ENCODE measurements at regions not wholly inside any gene's neighbourhood (a gene's known extent, or its start where the extent isn't known, plus 50 kb on each side); places are given as distances from the start of the nearest gene placed in this dataset.

DNA sequence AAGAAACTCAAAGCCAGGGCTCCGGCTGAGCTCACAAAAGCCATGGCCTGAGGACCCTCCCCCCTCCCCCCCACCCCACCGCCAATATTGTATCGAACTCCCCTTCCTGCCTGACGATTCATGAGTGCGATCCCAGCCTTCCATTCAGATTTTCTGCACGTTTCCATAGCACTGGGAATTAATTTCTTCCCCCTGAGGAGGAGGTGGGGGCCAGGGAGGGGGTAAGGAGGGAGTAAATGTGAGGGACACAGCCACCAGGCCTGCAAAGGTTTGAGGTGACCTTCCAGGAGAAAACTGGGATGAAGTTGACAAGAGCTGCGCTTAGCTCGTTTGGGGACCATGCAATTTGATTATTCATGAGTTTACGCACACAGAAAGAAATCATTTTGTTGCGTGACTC is 527.7 kb downstream of the MN1 start:
- ChIA-PET POLR2A (no interaction called here), CTCF (no interaction called here)
- no peaks in the 10 kb centered on the region for H3K36me3 Mint-ChIP-seq (ENCODE audit: low read depth)
- no peak overlapping the region for H3K27ac Mint-ChIP-seq
- no peak overlapping the region for H3K4me3 Mint-ChIP-seq
- no peaks in the 10 kb centered on the region for H3K4me1 Mint-ChIP-seq
- no peaks in the 10 kb centered on the region for H3K9me3 Mint-ChIP-seq
- no peak for DNase-seq
- H3K27me3 Mint-ChIP-seq, result peaks cover 2% of the 10 kb centered on the region

DNA sequence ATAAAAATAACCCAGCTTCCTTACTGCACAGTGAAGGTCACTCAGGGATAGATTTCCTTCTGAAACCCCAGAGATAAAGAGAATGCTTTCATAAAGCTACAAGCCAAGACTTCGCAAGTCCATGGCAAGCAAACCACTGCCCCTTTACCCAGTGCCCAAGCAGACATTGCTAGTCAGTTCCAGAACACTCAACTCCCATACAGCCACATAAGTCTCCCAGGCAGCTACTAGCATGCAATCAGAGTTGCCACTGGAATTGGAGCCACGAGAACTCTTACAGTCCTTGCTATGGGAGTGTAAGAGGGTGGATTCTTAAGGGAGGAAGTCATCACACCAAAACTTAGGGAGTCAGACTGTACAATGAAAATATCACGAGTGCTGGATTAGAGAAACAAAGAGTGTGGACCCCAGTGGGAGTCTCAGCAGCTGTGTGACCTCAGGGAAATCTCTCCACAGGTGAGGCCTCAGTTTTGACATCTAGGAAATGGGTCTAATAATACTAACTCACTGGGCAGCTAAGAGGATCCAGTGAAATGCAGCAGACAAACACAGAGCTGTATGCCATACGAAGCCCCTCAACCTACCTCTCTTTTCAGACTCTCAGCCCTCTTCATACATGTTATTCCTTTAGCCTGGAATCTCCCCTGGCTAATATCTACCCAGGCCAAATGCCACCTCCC is 526.6 kb downstream of the MN1 start:
- no peak overlapping the region for H3K27ac Mint-ChIP-seq
- H3K4me1 Mint-ChIP-seq, result no peaks in the 10 kb centered on the region
- H3K9me3 Mint-ChIP-seq, result no peaks in the 10 kb centered on the region
- peaks cover 2% of the 10 kb centered on the region for H3K27me3 Mint-ChIP-seq
- no peak for DNase-seq
- H3K36me3 Mint-ChIP-seq (ENCODE audit: low read depth), result no peaks in the 10 kb centered on the region
- ChIA-PET POLR2A (no interaction called here), CTCF (no interaction called here)
- H3K4me3 Mint-ChIP-seq, result no peak overlapping the region

- Mint-ChIP-seq H3K27ac (no peak overlapping the region), H3K4me3 (no peak overlapping the region), H3K36me3 (ENCODE audit: low read depth) (no peaks in the 10 kb centered on the region), H3K9me3 (no peaks in the 10 kb centered on the region), H3K4me1 (no peaks in the 10 kb centered on the region), H3K27me3 (no peaks in the 10 kb centered on the region)
- ChIA-PET POLR2A (no interaction called here), CTCF (no interaction called here)
- DNase-seq, result no peak
These were observed 522.6 kb downstream of the MN1 start for GRCh38 chr22:27278946-27279345.

GRCh38 chr22:27283240-27283639 is 518.3 kb downstream of the MN1 start:
- Mint-ChIP-seq H3K4me3 (no peak overlapping the region), H3K27ac (no peak overlapping the region), H3K36me3 (ENCODE audit: low read depth) (no peaks in the 10 kb centered on the region), H3K27me3 (no peaks in the 10 kb centered on the region), H3K9me3 (no peaks in the 10 kb centered on the region), H3K4me1 (no peaks in the 10 kb centered on the region)
- POLR2A ChIA-PET, result no interaction called here
- no peak for DNase-seq
- CTCF ChIA-PET, result no interaction called here

DNA sequence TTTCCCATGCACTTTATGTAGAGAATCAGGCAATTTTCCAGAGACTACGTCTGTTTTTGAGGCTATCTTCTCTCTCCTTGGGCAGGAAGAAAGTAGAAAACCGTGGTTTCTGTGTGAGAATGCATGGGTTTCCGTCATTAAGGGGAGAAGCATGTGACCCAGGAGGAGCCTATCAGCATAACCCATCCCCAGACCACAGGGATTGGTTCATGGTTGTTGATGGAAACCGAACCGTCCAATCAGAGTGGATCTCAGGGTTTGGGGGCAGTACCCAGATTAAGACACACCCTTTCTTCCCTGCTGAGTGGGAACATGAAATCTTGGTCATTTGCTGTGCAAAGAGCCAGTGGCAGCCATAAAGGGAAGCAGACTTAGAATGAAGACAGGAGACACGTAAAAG is 517.8 kb downstream of the MN1 start:
- no peaks in the 10 kb centered on the region for H3K27me3 Mint-ChIP-seq
- H3K9me3 Mint-ChIP-seq, result no peaks in the 10 kb centered on the region
- no peak overlapping the region for H3K4me3 Mint-ChIP-seq
- H3K27ac Mint-ChIP-seq, result no peak overlapping the region
- H3K4me1 Mint-ChIP-seq, result no peaks in the 10 kb centered on the region
- DNase-seq, result no peak
- POLR2A ChIA-PET, result no interaction called here
- H3K36me3 Mint-ChIP-seq (ENCODE audit: low read depth), result no peaks in the 10 kb centered on the region
- CTCF ChIA-PET, result no interaction called here

- H3K27ac Mint-ChIP-seq, result no peak overlapping the region
- no peak for DNase-seq
- H3K36me3 Mint-ChIP-seq (ENCODE audit: low read depth), result no peaks in the 10 kb centered on the region
- ChIA-PET POLR2A (no interaction called here), CTCF (no interaction called here)
- no peak overlapping the region for H3K4me3 Mint-ChIP-seq
- no peaks in the 10 kb centered on the region for H3K4me1 Mint-ChIP-seq
- H3K27me3 Mint-ChIP-seq, result no peaks in the 10 kb centered on the region
- H3K9me3 Mint-ChIP-seq, result no peaks in the 10 kb centered on the region
These were observed 517.2 kb downstream of the MN1 start for GRCh38 chr22:27284324-27284723.

- ChIA-PET POLR2A (no interaction called here), CTCF (no interaction called here)
- no peak overlapping the region for H3K4me3 Mint-ChIP-seq
- no peaks in the 10 kb centered on the region for H3K36me3 Mint-ChIP-seq (ENCODE audit: low read depth)
- no peaks in the 10 kb centered on the region for H3K27me3 Mint-ChIP-seq
- H3K4me1 Mint-ChIP-seq, result no peaks in the 10 kb centered on the region
- no peak for DNase-seq
- no peaks in the 10 kb centered on the region for H3K9me3 Mint-ChIP-seq
- H3K27ac Mint-ChIP-seq, result no peak overlapping the region
These were observed 514.8 kb downstream of the MN1 start for GRCh38 chr22:27286711-27287110.

- peaks cover under 1% of the 10 kb centered on the region for H3K27me3 Mint-ChIP-seq
- CTCF ChIA-PET, result no interaction called here
- no peak for DNase-seq
- no peaks in the 10 kb centered on the region for H3K9me3 Mint-ChIP-seq
- no peaks in the 10 kb centered on the region for H3K36me3 Mint-ChIP-seq (ENCODE audit: low read depth)
- H3K4me1 Mint-ChIP-seq, result no peaks in the 10 kb centered on the region
- no peak overlapping the region for H3K4me3 Mint-ChIP-seq
- POLR2A ChIA-PET, result no interaction called here
- no peak overlapping the region for H3K27ac Mint-ChIP-seq
These were observed 508.8 kb downstream of the MN1 start for GRCh38 chr22:27292542-27293299.

DNA sequence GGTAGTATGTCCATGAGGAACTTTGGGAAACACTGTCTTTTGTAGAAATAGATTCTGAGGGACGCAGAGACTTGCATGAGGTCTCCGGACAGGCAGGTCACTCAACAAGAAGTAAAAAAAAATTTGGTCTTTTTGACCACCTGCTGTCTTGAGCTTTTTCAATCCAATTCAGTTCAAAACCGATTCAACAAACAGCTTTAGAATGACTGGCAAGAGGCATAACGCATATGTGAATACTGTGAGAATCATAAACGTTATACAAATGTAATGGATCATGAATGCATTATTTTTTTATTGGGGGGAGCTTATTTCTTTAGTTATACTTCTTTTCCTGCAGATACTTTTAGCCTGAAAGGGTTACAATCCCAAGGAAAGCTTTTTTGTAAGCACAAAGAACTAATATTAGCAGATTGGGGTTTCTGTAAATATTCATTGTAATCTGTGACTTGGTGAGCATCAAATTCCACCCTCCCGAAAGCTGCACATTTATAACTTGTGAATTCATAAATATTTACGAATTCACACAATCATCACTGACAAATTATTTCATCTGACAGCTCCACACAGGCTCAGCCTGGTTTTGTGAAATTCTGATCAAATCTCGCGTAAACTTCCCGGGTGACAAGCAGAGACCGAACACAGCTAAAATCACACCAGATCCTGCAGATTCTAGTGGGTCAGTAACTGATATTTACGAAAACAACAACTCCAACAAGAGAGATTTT is 507.7 kb downstream of the MN1 start:
- ChIA-PET CTCF (no interaction called here), POLR2A (no interaction called here)
- no peaks in the 10 kb centered on the region for H3K36me3 Mint-ChIP-seq (ENCODE audit: low read depth)
- no peaks in the 10 kb centered on the region for H3K4me1 Mint-ChIP-seq
- no peak overlapping the region for H3K27ac Mint-ChIP-seq
- no peaks in the 10 kb centered on the region for H3K9me3 Mint-ChIP-seq
- no peak overlapping the region for H3K4me3 Mint-ChIP-seq
- DNase-seq, result no peak
- peaks cover 6% of the 10 kb centered on the region for H3K27me3 Mint-ChIP-seq

GRCh38 chr22:27295040-27295439 is 506.5 kb downstream of the MN1 start:
- no peaks in the 10 kb centered on the region for H3K36me3 Mint-ChIP-seq (ENCODE audit: low read depth)
- peaks cover 7% of the 10 kb centered on the region for H3K27me3 Mint-ChIP-seq
- DNase-seq, result no peak
- no peak overlapping the region for H3K27ac Mint-ChIP-seq
- CTCF ChIA-PET, result no interaction called here
- no peaks in the 10 kb centered on the region for H3K4me1 Mint-ChIP-seq
- H3K9me3 Mint-ChIP-seq, result no peaks in the 10 kb centered on the region
- no peak overlapping the region for H3K4me3 Mint-ChIP-seq
- POLR2A ChIA-PET, result no interaction called here

DNA sequence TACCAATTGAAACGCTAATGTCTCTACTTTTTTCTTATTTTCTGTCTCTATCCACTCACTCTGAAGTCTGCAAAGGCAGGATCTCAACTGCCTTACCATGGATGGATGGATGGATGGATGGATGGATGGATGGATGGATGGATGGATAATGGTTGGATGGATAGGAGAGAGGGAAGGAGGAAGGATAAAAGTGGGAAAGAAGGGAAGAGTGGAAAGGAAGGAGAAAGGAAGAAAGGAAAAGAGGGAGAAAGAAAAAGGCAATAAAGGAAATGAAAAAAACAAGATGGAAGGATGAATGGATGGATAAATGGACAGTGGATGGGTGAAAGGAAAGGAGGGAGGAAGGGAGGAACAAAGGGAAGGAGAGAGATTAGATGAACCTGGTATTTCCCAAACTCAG is 506.0 kb downstream of the MN1 start:
- H3K4me1 Mint-ChIP-seq, result no peaks in the 10 kb centered on the region
- no peak overlapping the region for H3K4me3 Mint-ChIP-seq
- H3K27me3 Mint-ChIP-seq, result peaks cover 7% of the 10 kb centered on the region
- POLR2A ChIA-PET, result no interaction called here
- H3K9me3 Mint-ChIP-seq, result no peaks in the 10 kb centered on the region
- H3K36me3 Mint-ChIP-seq (ENCODE audit: low read depth), result no peaks in the 10 kb centered on the region
- no peak overlapping the region for H3K27ac Mint-ChIP-seq
- DNase-seq, result no peak
- CTCF ChIA-PET, result no interaction called here

GRCh38 chr22:27296091-27296675 is 505.4 kb downstream of the MN1 start:
- Mint-ChIP-seq H3K27me3 (peaks cover 7% of the 10 kb centered on the region), H3K4me1 (no peaks in the 10 kb centered on the region), H3K36me3 (ENCODE audit: low read depth) (no peaks in the 10 kb centered on the region), H3K27ac (no peak overlapping the region), H3K9me3 (no peaks in the 10 kb centered on the region), H3K4me3 (no peak overlapping the region)
- DNase-seq, result no peak
- ChIA-PET POLR2A (no interaction called here), CTCF (no interaction called here)

- no peak overlapping the region for H3K4me3 Mint-ChIP-seq
- no peaks in the 10 kb centered on the region for H3K9me3 Mint-ChIP-seq
- CTCF ChIA-PET, result no interaction called here
These were observed 504.4 kb downstream of the MN1 start for GRCh38 chr22:27297125-27297524.

GRCh38 chr22:27298332-27298731 is 503.2 kb downstream of the MN1 start:
- ChIA-PET POLR2A (no interaction called here), CTCF (no interaction called here)
- H3K27me3 Mint-ChIP-seq, result peaks cover 7% of the 10 kb centered on the region
- no peak overlapping the region for H3K27ac Mint-ChIP-seq
- no peaks in the 10 kb centered on the region for H3K36me3 Mint-ChIP-seq (ENCODE audit: low read depth)
- H3K9me3 Mint-ChIP-seq, result no peaks in the 10 kb centered on the region
- H3K4me1 Mint-ChIP-seq, result no peaks in the 10 kb centered on the region
- no peak overlapping the region for H3K4me3 Mint-ChIP-seq
- DNase-seq, result no peak

More at GRCh38 chr22:27297125-27297524, 504.4 kb downstream of the MN1 start:
- H3K27me3 Mint-ChIP-seq, result peaks cover 7% of the 10 kb centered on the region
- H3K36me3 Mint-ChIP-seq (ENCODE audit: low read depth), result no peaks in the 10 kb centered on the region
- POLR2A ChIA-PET, result no interaction called here
- no peak for DNase-seq
- H3K4me1 Mint-ChIP-seq, result no peaks in the 10 kb centered on the region
- H3K27ac Mint-ChIP-seq, result no peak overlapping the region

Data from activated CD4-positive, alpha-beta memory T cell treated with anti-CD3 and anti-CD28 coated beads, Interleukin-2, amount 10 ng/mL, durations not matched to agents 7 days and 5 days (primary cell).